Epithelial cell of proximal tubule (primary cell): ENCODE measurements at regions not wholly inside any gene's neighbourhood (a gene's known extent, or its start where the extent isn't known, plus 50 kb on each side); places are given as distances from the start of the nearest gene placed in this dataset.

Experiments
- DNase-seq: peaks from one replicate; pipeline ENCODE4 v3.0.0-alpha.2; 2011; ENCODE audit warnings: low read depth
- H3K4me3 ChIP-seq: 2 replicates; pipeline ENCODE4 v1.5.1; 2011; ENCODE audit warnings: low read depth, mild to moderate bottlenecking, low read length
- TF ChIP-seq, protein P1 (sequence below): conservative IDR thresholded peaks from 2 replicates; pipeline ENCODE4 v1.5.1; 2012; ENCODE audit warnings: low read depth, mild to moderate bottlenecking, low read length

DNA sequence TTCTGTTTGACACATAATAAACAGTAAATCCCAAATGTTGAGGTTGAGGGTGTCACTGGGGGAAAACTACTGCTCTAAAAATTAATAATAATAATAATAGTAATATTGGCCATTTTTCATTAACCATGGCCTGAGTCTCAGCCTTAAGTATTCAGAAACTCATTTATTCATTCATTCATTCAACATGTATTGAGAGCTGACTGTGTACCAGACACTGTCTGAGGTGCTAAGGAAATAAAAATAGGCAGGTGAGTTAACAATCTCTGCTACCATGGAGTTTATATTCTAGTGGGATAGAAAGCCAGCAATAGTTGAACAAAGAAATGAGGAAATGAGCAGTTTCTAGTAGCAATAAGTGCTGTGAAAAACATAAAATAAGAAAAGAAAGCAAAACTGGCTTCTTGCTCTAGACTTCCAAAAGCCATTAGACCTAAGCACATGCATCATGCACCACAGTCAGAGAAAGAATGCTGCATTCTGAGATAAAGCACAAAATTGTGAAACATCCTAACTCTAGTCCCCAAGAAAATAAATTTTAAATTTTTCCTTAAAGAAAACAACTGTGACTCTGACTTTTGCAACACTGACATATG, 278.7 kb downstream of the RCHY1 start:
- no peak overlapping the region for H3K4me3 ChIP-seq
- DNase-seq = no peak
- TF ChIP-seq, protein P1, sequence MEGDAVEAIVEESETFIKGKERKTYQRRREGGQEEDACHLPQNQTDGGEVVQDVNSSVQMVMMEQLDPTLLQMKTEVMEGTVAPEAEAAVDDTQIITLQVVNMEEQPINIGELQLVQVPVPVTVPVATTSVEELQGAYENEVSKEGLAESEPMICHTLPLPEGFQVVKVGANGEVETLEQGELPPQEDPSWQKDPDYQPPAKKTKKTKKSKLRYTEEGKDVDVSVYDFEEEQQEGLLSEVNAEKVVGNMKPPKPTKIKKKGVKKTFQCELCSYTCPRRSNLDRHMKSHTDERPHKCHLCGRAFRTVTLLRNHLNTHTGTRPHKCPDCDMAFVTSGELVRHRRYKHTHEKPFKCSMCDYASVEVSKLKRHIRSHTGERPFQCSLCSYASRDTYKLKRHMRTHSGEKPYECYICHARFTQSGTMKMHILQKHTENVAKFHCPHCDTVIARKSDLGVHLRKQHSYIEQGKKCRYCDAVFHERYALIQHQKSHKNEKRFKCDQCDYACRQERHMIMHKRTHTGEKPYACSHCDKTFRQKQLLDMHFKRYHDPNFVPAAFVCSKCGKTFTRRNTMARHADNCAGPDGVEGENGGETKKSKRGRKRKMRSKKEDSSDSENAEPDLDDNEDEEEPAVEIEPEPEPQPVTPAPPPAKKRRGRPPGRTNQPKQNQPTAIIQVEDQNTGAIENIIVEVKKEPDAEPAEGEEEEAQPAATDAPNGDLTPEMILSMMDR = no peak

DNA sequence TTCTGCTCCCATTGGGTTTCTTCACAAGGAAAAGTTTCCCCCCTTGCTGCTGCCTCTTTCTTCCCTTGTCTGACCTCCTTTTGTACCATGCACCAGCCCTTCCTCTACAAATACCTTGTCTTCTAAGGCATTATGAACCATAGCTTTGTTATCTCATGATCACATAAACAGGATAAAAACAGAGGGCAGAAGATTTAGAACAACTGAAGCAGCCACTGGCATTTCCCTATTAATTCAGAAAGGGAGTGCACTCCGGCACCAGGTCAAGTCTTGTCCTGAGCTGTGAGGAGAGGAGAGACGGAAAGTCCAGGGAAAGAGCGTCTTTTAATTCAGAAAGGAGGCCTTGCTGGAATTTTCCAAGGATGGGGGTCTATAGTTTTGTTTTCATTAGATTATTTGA, 281.7 kb downstream of the RCHY1 start:
- TF ChIP-seq, protein P1 = no peak
- no peak for DNase-seq
- H3K4me3 ChIP-seq = no peak overlapping the region

DNA sequence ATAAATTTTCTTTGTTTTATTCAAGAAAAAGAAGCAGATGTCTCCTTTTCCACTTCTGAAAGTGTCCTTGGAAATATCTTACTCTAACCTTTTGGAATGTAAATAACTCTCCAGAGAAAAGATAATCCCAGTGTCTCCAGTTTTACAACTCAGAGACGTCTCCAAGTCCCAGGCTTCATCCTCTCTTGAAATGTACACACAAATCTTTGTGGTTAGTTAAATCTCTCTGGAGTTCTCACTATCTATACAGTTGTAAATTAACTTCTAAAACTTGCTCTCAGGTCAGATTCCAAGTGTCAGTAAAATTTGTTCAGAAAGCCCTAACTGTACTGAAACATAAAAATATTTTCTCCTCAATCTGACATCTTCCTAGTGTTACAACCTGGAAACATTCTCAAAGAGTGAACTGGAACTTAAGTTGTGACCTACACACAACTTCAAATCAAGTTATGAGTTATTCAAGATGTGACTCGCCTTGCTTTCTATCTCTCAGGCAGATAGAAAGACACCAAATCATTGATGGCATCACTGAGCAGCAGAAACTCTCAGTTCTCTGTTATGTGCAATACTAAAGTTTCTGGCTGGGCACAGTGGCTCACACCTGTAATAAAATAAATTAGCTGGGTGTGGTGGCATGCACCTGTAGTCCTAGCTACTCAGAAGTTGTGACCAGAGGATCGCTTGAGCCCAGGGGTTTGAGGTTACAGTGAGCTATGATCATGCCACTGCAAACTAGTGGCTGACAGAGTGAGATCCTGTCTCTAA, 284.2 kb downstream of the RCHY1 start:
- H3K4me3 ChIP-seq = no peak overlapping the region
- TF ChIP-seq, protein P1 = no peak
- no peak for DNase-seq

DNA sequence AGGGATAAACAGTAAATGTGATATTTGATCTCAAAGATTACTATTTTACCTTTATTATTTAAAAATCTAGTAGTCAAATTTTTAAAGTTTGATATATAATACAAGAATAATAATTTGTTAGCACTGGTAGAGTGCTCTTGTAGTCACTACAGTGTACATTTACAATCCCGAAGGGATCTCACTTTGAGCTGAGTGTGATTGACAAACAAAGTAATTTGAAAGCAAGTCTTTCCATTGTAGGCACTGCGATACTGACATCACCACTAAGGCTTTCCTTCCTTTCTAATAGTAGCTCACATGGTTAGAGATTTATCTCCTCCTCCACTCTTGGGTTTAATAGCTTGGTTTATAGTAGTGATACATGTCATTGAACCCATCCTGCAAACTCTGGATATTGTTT, 280.6 kb downstream of the PARM1 start:
- no peak for DNase-seq
- H3K4me3 ChIP-seq = no peak overlapping the region
- TF ChIP-seq, protein P1 = no peak

DNA sequence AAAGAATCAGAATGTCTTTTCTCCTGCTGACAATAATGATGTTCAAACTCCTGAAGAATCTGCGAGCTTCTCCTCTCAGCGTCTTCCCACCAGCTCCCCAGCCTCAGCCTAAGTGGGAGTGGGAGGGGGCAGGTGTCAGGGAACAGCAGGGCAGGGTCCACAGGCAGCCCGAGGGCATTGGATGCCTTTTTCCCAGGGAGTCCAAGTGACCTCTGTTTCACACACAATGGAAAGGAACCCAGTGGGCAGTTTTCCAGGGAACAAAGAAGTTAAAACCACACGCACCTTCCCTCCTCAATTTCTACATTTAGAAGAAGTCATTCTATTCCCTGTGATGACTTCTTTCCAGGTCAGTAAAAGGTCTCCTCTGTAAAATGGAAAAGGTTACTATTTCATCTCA, 278.5 kb downstream of the PARM1 start:
- no peak for DNase-seq
- TF ChIP-seq, protein P1 = no peak
- H3K4me3 ChIP-seq = no peak overlapping the region

DNA sequence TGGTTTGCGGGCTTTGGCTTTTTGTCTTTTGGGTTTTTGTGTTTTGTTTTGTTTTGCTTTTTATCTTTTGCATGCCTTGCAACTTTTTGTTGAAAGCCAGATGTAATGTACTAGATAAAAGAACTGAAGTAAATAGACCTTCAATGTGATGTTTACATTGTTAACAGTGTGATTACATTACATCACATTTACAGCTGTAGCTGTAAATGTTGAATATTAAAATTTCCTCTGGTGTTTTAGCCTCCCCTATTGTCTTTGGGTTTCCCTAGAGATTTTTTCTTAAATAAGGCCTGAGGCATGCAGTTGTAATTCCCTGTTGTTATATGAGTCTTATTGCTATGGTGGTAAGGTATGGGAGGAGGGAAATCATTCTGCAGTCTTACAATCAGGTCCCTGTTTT, 275.0 kb downstream of the PARM1 start:
- TF ChIP-seq, protein P1 = no peak
- DNase-seq = no peak

DNA sequence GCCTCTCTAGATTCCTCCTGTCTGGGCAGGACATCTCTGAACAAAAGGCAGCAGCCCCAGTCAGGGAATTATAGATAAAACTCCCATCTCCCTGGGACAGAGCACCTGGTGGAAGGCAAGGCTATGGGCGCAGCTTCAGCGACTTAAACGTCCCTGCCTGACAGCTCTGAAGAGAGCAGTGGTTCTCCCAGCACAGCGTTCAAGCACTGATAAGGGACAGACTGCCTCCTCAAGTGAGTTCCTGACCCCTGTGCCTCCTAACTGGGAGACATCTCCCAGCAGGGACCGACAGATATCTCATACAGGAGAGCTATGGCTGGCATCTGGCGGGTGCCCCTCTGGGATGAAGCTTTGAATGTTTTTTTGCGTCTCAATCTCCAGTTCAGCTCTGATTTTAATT, 262.2 kb downstream of the PARM1 start:
- H3K4me3 ChIP-seq = no peak overlapping the region
- DNase-seq = no peak
- TF ChIP-seq, protein P1 = no peak

More for the DNA sequence above, 275.0 kb downstream of the PARM1 start:
- no peak overlapping the region for H3K4me3 ChIP-seq
